ENCODE measurements at regions not wholly inside any gene's neighbourhood (a gene's known extent, or its start where the extent isn't known, plus 50 kb on each side); places are given as distances from the start of the nearest gene placed in this dataset.

DNA sequence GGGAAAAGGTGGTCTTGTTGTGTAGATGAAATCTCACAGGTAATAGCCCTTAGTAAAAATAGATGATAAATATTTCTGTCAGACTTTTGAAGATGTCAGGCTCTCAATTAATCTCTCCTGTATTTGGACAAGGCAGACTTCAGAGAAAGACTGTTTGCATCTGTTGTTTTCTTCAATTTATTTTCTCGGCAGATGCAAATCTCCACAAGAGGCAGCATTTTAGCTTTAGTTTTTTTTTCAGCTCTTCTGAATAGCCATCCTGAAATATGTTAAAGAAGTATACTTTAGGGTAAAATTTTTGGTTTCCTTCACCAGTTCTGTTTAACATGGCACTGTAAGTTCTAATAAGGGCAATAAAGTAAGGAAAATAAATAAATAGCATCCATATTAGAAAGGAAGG is 685.1 kb downstream of the SI start:
- no peaks in the 10 kb centered on the region for H3K36me3 ChIP-seq (ENCODE audit: insufficient read depth, low read length, poor library complexity, severe bottlenecking)
- H3K4me1 ChIP-seq (ENCODE audit: insufficient read depth, low read length, poor library complexity, severe bottlenecking) = no peaks in the 10 kb centered on the region
- no peak overlapping the region for H3K4me3 ChIP-seq (ENCODE audit: low read depth, low read length, poor library complexity, severe bottlenecking)
- CTCF ChIA-PET = no interaction called here
- DNase-seq (ENCODE audit: low spot score) = no peak
- TF ChIP-seq EZH2 (IDR thresholded peaks at IDR 0.05; ENCODE audit: borderline replicate concordance, low read depth, low read length, poor library complexity, severe bottlenecking) = no peak
- TF ChIP-seq, protein P1, sequence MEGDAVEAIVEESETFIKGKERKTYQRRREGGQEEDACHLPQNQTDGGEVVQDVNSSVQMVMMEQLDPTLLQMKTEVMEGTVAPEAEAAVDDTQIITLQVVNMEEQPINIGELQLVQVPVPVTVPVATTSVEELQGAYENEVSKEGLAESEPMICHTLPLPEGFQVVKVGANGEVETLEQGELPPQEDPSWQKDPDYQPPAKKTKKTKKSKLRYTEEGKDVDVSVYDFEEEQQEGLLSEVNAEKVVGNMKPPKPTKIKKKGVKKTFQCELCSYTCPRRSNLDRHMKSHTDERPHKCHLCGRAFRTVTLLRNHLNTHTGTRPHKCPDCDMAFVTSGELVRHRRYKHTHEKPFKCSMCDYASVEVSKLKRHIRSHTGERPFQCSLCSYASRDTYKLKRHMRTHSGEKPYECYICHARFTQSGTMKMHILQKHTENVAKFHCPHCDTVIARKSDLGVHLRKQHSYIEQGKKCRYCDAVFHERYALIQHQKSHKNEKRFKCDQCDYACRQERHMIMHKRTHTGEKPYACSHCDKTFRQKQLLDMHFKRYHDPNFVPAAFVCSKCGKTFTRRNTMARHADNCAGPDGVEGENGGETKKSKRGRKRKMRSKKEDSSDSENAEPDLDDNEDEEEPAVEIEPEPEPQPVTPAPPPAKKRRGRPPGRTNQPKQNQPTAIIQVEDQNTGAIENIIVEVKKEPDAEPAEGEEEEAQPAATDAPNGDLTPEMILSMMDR (conservative IDR thresholded peaks at IDR 0.05; ENCODE audit: low read depth, low read length) = no peak
- no peaks in the 10 kb centered on the region for H3K9me3 ChIP-seq (ENCODE audit: low read depth, low read length, poor library complexity, severe bottlenecking)
- intact Hi-C loops (cut with micrococcal nuclease; ENCODE audit: unreplicated experiment) = no loop called here
- no TSS peak for BruUV-seq (replicated peaks)
- POLR2A ChIA-PET (ENCODE audit: low non-redundant PET) = no interaction called here
- H3K27ac ChIP-seq (ENCODE audit: low read depth, low read length, poor library complexity, severe bottlenecking) = no peak overlapping the region
- no peaks in the 10 kb centered on the region for H3K27me3 ChIP-seq (replicated peaks; ENCODE audit: insufficient read depth, low read depth, low read length, poor library complexity)

DNA sequence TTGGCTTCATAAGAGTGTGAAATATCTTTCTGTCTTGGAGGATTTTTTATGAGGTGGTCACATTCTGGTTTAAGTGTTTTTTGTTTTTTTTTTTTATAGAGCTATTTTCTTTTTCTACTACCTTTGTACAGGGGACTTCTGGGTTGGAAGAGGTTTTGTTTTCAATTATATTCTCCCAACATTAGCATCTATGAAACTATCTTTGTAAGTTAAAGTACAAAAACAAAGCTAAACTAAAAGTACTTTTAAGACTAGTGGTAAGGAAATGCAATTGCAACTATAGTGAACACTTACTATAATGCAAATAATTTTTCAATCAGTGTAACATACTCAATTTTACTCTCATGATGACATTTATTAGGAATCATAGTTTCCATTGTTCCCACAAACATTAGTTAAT is 688.2 kb downstream of the SI start:
- no peaks in the 10 kb centered on the region for H3K27me3 ChIP-seq (replicated peaks; ENCODE audit: insufficient read depth, low read depth, low read length, poor library complexity)
- intact Hi-C loops (cut with micrococcal nuclease; ENCODE audit: unreplicated experiment) = no loop called here
- no TSS peak for BruUV-seq (replicated peaks)
- ChIA-PET POLR2A (ENCODE audit: low non-redundant PET) (no interaction called here), CTCF (no interaction called here)
- no peak overlapping the region for H3K27ac ChIP-seq (ENCODE audit: low read depth, low read length, poor library complexity, severe bottlenecking)
- H3K36me3 ChIP-seq (ENCODE audit: insufficient read depth, low read length, poor library complexity, severe bottlenecking) = no peaks in the 10 kb centered on the region
- no peak for TF ChIP-seq EZH2 (IDR thresholded peaks at IDR 0.05; ENCODE audit: borderline replicate concordance, low read depth, low read length, poor library complexity, severe bottlenecking)
- TF ChIP-seq, protein P1 (conservative IDR thresholded peaks at IDR 0.05; ENCODE audit: low read depth, low read length) = 0 out of 2 replicates have a peak, but pooled peaks have one; percentile 24
- no peaks in the 10 kb centered on the region for H3K4me1 ChIP-seq (ENCODE audit: insufficient read depth, low read length, poor library complexity, severe bottlenecking)
- no peaks in the 10 kb centered on the region for H3K9me3 ChIP-seq (ENCODE audit: low read depth, low read length, poor library complexity, severe bottlenecking)
- H3K4me3 ChIP-seq (ENCODE audit: low read depth, low read length, poor library complexity, severe bottlenecking) = no peak overlapping the region
- no peak for DNase-seq (ENCODE audit: low spot score)

DNA sequence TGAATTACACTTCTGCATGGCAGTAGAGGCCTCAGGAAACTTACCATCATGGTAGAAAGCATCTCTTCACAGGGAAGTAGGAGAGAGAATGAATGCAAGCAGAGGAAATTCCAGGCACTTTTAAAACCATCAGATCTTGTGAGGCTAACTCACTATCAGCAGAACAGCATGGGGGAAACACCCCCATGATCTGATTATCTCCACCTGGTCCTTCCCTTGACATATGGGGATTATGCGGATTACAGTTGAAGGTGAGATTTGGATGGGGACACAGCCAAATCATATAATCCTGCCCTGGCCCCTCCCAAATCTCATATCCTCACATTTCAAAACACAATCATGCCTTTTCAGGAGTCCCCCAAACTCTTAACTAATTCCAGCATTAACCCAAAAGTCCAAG is 691.1 kb downstream of the SI start:
- no peak for TF ChIP-seq EZH2 (IDR thresholded peaks at IDR 0.05; ENCODE audit: borderline replicate concordance, low read depth, low read length, poor library complexity, severe bottlenecking)
- TF ChIP-seq, protein P1 (conservative IDR thresholded peaks at IDR 0.05; ENCODE audit: low read depth, low read length) = no peak
- intact Hi-C loops (cut with micrococcal nuclease; ENCODE audit: unreplicated experiment) = no loop called here
- Histone ChIP-seq H3K27me3 (replicated peaks; ENCODE audit: insufficient read depth, low read depth, low read length, poor library complexity) (no peaks in the 10 kb centered on the region), H3K9me3 (ENCODE audit: low read depth, low read length, poor library complexity, severe bottlenecking) (no peaks in the 10 kb centered on the region), H3K4me1 (ENCODE audit: insufficient read depth, low read length, poor library complexity, severe bottlenecking) (no peaks in the 10 kb centered on the region), H3K27ac (ENCODE audit: low read depth, low read length, poor library complexity, severe bottlenecking) (no peak overlapping the region), H3K4me3 (ENCODE audit: low read depth, low read length, poor library complexity, severe bottlenecking) (no peak overlapping the region), H3K36me3 (ENCODE audit: insufficient read depth, low read length, poor library complexity, severe bottlenecking) (no peaks in the 10 kb centered on the region)
- BruUV-seq (replicated peaks) = no TSS peak
- ChIA-PET POLR2A (ENCODE audit: low non-redundant PET) (no interaction called here), CTCF (no interaction called here)
- no peak for DNase-seq (ENCODE audit: low spot score)

Data from A673 (cell line).